K562 (cell line): ENCODE measurements at regions not wholly inside any gene's neighbourhood (a gene's known extent, or its start where the extent isn't known, plus 50 kb on each side); places are given as distances from the start of the nearest gene placed in this dataset.

Source experiments
- CHD1 ChIP-seq: fragments of 200-600 bp; sonication (generic); IDR thresholded peaks from one replicate; pipeline ENCODE4 v1.6.1; 2012; ENCODE audit warnings: mild to moderate bottlenecking, moderate library complexity, low read length, inconsistent platforms
- CHD7 ChIP-seq: fragments of 200-600 bp; sonication (generic); IDR thresholded peaks from one replicate; pipeline ENCODE4 v1.6.1; 2012; ENCODE audit warnings: mild to moderate bottlenecking, low read depth, low read length, inconsistent platforms
- HNRNPUL1 ChIP-seq: fragments of 200-400 bp; formaldehyde crosslinking; IDR thresholded peaks from 2 replicates; pipeline ENCODE4 v1.6.1; 2017; ENCODE audit warnings: low read length
- MGA ChIP-seq: fragments of 450-650 bp; IDR thresholded peaks from 2 replicates; pipeline ENCODE4 v1.6.1; 2016; ENCODE audit warnings: mild to moderate bottlenecking, moderate library complexity
- NFIC ChIP-seq: fragments of 450-650 bp; IDR thresholded peaks from 2 replicates; pipeline ENCODE4 v1.6.1; 2017; ENCODE audit warnings: mild to moderate bottlenecking, inconsistent platforms
- ZNF696 ChIP-seq: fragments of 250-450 bp; sonication (Bioruptor Pico); conservative IDR thresholded peaks from 2 replicates; pipeline ENCODE4 v1.4.0; 2020; ENCODE audit warnings: mild to moderate bottlenecking, moderate library complexity

GRCh38 chr18:41763361-41763760 is 191.7 kb upstream of the PIK3C3 start (continued):
- TF ChIP-seq CHD7, result no peak
- TF ChIP-seq NFIC, result no peak
- no peak for TF ChIP-seq MGA
- no peak for TF ChIP-seq ZNF696 (CRISPR knock-in tag)
- TF ChIP-seq CHD1, result no peak
- no peak for TF ChIP-seq HNRNPUL1
